ENCODE measurements at regions not wholly inside any gene's neighbourhood (a gene's known extent, or its start where the extent isn't known, plus 50 kb on each side); places are given as distances from the start of the nearest gene placed in this dataset.

GRCh38 chr9:81430727-81431126, 258.6 kb downstream of the TLE1 start:
- CTCF ChIA-PET = no interaction called here
- Histone ChIP-seq H3K36me3 (ENCODE audit: insufficient read depth, low read length) (no peaks in the 10 kb centered on the region), H3K9me3 (ENCODE audit: control insufficient read depth in 1 of 2, insufficient read depth in 1 of 2, low read length in 2 of 2) (peaks cover 9 to 10% of the 10 kb centered on the region in 2 experiments), H3K4me1 (ENCODE audit: insufficient read depth, low read length) (no peaks in the 10 kb centered on the region), H3K27me3 (ENCODE audit: control insufficient read depth in 1 of 2, insufficient read depth in 2 of 2, low read length in 2 of 2) (no peaks in the 10 kb centered on the region), H3K4me3 (ENCODE audit: low read length) (no peak overlapping the region), H3K27ac (ENCODE audit: low read depth in 1 of 2, low read length in 2 of 2) (no peak overlapping the region)
- Mint-ChIP-seq H3K4me3 (no peak overlapping the region), H3K27ac (no peak overlapping the region), H3K4me1 (ENCODE audit: low read depth) (no peaks in the 10 kb centered on the region), H3K9me3 (peaks cover 15% of the 10 kb centered on the region), H3K36me3 (ENCODE audit: low read depth) (no peaks in the 10 kb centered on the region), H3K27me3 (no peaks in the 10 kb centered on the region)
- POLR2A ChIA-PET = no interaction called here
- intact Hi-C loops (cut with DNase I, micrococcal nuclease) = no loop called here
- ATAC-seq (ENCODE audit: poor library complexity) (no peak), DNase-seq (no peak)
- TF ChIP-seq CTCF (IDR thresholded peaks at IDR 0.05) = no peak

GRCh38 chr9:81427870-81428269, 261.5 kb downstream of the TLE1 start:
- Histone ChIP-seq H3K4me1 (ENCODE audit: insufficient read depth, low read length) (no peaks in the 10 kb centered on the region), H3K9me3 (ENCODE audit: control insufficient read depth in 1 of 2, insufficient read depth in 1 of 2, low read length in 2 of 2) (peaks cover 8 to 9% of the 10 kb centered on the region in 2 experiments), H3K36me3 (ENCODE audit: insufficient read depth, low read length) (no peaks in the 10 kb centered on the region), H3K27me3 (ENCODE audit: control insufficient read depth in 1 of 2, insufficient read depth in 2 of 2, low read length in 2 of 2) (no peaks in the 10 kb centered on the region), H3K27ac (ENCODE audit: low read depth in 1 of 2, low read length in 2 of 2) (no peak overlapping the region), H3K4me3 (ENCODE audit: low read length) (no peak overlapping the region)
- Mint-ChIP-seq H3K4me1 (ENCODE audit: low read depth) (no peaks in the 10 kb centered on the region), H3K4me3 (no peak overlapping the region), H3K27me3 (no peaks in the 10 kb centered on the region), H3K27ac (no peak overlapping the region), H3K36me3 (ENCODE audit: low read depth) (no peaks in the 10 kb centered on the region), H3K9me3 (peaks cover 15% of the 10 kb centered on the region)
- intact Hi-C loops (cut with DNase I, micrococcal nuclease) = no loop called here
- DNase-seq = no peak
- TF ChIP-seq CTCF (IDR thresholded peaks at IDR 0.05) = no peak
- ATAC-seq (ENCODE audit: poor library complexity) = no peak
- ChIA-PET POLR2A (no interaction called here), CTCF (interaction anchor here (1.3 kb wide), 1 partner anchor 17 kb away, joined by 3 read pairs; no protein-coding TSS in a partner anchor)

- DNase-seq (no peak), ATAC-seq (ENCODE audit: poor library complexity) (no peak)
- Mint-ChIP-seq H3K9me3 (peaks cover 14% of the 10 kb centered on the region), H3K4me3 (no peak overlapping the region), H3K36me3 (ENCODE audit: low read depth) (no peaks in the 10 kb centered on the region), H3K4me1 (ENCODE audit: low read depth) (no peaks in the 10 kb centered on the region), H3K27me3 (no peaks in the 10 kb centered on the region), H3K27ac (no peak overlapping the region)
- Histone ChIP-seq H3K27me3 (ENCODE audit: control insufficient read depth in 1 of 2, insufficient read depth in 2 of 2, low read length in 2 of 2) (no peaks in the 10 kb centered on the region), H3K27ac (ENCODE audit: low read depth in 1 of 2, low read length in 2 of 2) (no peak overlapping the region), H3K4me1 (ENCODE audit: insufficient read depth, low read length) (no peaks in the 10 kb centered on the region), H3K9me3 (ENCODE audit: control insufficient read depth in 1 of 2, insufficient read depth in 1 of 2, low read length in 2 of 2) (peaks cover 0 to 5% of the 10 kb centered on the region in 2 experiments), H3K4me3 (ENCODE audit: low read length) (no peak overlapping the region), H3K36me3 (ENCODE audit: insufficient read depth, low read length) (no peaks in the 10 kb centered on the region)
- TF ChIP-seq CTCF (IDR thresholded peaks at IDR 0.05) = no peak
- intact Hi-C loops (cut with DNase I, micrococcal nuclease) = no loop called here
- CTCF ChIA-PET = no interaction called here
- POLR2A ChIA-PET = no interaction called here
Measured at GRCh38 chr9:81424431-81424830, 264.9 kb downstream of the TLE1 start.

All from CD4-positive, alpha-beta T cell (primary cell).